ENCODE measurements at regions not wholly inside any gene's neighbourhood (a gene's known extent, or its start where the extent isn't known, plus 50 kb on each side); places are given as distances from the start of the nearest gene placed in this dataset.

DNA sequence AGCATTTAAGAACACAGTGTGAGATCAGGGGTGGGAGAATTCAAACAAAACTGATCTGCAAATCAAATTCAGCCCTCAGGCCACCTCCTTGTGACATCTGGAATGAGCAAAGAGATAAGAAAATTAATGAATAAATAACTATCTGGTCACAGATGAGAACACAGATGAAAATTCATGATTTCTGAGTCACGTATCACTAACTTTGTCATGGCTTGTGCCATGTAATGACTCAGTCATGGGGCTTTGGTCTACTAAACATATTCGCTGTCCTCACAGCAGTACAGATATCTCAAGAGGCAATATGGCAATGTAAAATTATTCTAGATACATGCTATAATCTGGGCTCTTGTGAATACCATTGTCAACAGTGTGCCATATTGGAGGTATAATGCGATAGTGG is 274.4 kb downstream of the MAN2A1 start:
- 0 out of 2 replicates have a peak overlapping the region, but pooled peaks have one; percentile 87 for H2AFZ ChIP-seq (ENCODE audit: low read length)
- FAIRE-seq: no peak
- no peak for TF ChIP-seq HDAC2 (IDR thresholded peaks at IDR 0.05; ENCODE audit: borderline replicate concordance in 1 of 2, low read depth in 2 of 2, low read length in 2 of 2)
- TF ChIP-seq, protein P1, sequence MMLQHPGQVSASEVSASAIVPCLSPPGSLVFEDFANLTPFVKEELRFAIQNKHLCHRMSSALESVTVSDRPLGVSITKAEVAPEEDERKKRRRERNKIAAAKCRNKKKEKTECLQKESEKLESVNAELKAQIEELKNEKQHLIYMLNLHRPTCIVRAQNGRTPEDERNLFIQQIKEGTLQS (IDR thresholded peaks at IDR 0.05; ENCODE audit: insufficient read depth, low read depth, low read length): no peak
- TF ChIP-seq CHD1 (IDR thresholded peaks at IDR 0.05; ENCODE audit: low read depth, low read length): no peak
- TF ChIP-seq GABPA (IDR thresholded peaks at IDR 0.05; ENCODE audit: borderline replicate concordance, insufficient read depth, low read length): no peak
- no peak for TF ChIP-seq KDM4A (IDR thresholded peaks at IDR 0.05; ENCODE audit: low read depth, low read length, severe bottlenecking)
- no peak for TF ChIP-seq KDM5A (IDR thresholded peaks at IDR 0.05; ENCODE audit: low read length)
- TF ChIP-seq, protein P2, sequence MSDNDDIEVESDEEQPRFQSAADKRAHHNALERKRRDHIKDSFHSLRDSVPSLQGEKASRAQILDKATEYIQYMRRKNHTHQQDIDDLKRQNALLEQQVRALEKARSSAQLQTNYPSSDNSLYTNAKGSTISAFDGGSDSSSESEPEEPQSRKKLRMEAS (IDR thresholded peaks at IDR 0.05): no peak
- TF ChIP-seq CTCF (IDR thresholded peaks at IDR 0.05; ENCODE audit: control extremely low read depth in 1 of 3, insufficient read depth in 1 of 3, low read depth in 1 of 3, low read length in 3 of 3): no peak
- TF ChIP-seq, protein P3, sequence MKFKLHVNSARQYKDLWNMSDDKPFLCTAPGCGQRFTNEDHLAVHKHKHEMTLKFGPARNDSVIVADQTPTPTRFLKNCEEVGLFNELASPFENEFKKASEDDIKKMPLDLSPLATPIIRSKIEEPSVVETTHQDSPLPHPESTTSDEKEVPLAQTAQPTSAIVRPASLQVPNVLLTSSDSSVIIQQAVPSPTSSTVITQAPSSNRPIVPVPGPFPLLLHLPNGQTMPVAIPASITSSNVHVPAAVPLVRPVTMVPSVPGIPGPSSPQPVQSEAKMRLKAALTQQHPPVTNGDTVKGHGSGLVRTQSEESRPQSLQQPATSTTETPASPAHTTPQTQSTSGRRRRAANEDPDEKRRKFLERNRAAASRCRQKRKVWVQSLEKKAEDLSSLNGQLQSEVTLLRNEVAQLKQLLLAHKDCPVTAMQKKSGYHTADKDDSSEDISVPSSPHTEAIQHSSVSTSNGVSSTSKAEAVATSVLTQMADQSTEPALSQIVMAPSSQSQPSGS (IDR thresholded peaks at IDR 0.05; ENCODE audit: low read length): no peak

More for the DNA sequence above, 274.4 kb downstream of the MAN2A1 start:
- Histone ChIP-seq H4K91ac (replicated peaks; ENCODE audit: insufficient read length, low read length) (no peak overlapping the region), H3K36me3 (ENCODE audit: control insufficient read depth in 2 of 4, insufficient read depth in 4 of 4, low read length in 3 of 4) (no peaks in the 10 kb centered on the region), H3K4me3 (ENCODE audit: extremely low read depth in 1 of 4, insufficient read depth in 2 of 4, low read depth in 3 of 4, low read length in 4 of 4) (no peak overlapping the region), H3K23me2 (ENCODE audit: low read depth, low read length) (no peaks in the 10 kb centered on the region), H4K8ac (ENCODE audit: extremely low read depth, insufficient read depth, low read length) (no peak overlapping the region), H2BK12ac (ENCODE audit: low read depth, low read length) (no peak overlapping the region), H3K79me1 (ENCODE audit: low read depth, low read length) (no peaks in the 10 kb centered on the region), H2AK5ac (ENCODE audit: low read depth, low read length) (no peak overlapping the region), H3K23ac (ENCODE audit: insufficient read length) (no peak overlapping the region), H3K27ac (ENCODE audit: low read depth, low read length) (no peak overlapping the region), H3K9me3 (ENCODE audit: insufficient read depth in 2 of 2, low read depth in 1 of 2, low read length in 1 of 2) (no peaks in the 10 kb centered on the region), H4K20me1 (replicated peaks in 1 of 2; ENCODE audit: control insufficient read depth in 1 of 2, insufficient read depth in 2 of 2, low read length in 2 of 2) (no peaks in the 10 kb centered on the region), H3K4ac (replicated peaks; ENCODE audit: insufficient read length, low read depth, low read length) (no peak overlapping the region), H2BK20ac (ENCODE audit: low read length) (no peak overlapping the region), H3K79me2 (ENCODE audit: control insufficient read depth in 1 of 2, insufficient read depth in 2 of 2, low read length in 2 of 2) (no peaks in the 10 kb centered on the region), H4K5ac (ENCODE audit: insufficient read length, low read depth, low read length) (no peak overlapping the region), H2BK15ac (ENCODE audit: low read length) (no peak overlapping the region), H3K9ac (replicated peaks in 1 of 4; ENCODE audit: extremely low read depth in 1 of 4, low read depth in 3 of 4, low read length in 3 of 4) (no peak overlapping the region), H3K18ac (ENCODE audit: extremely low read depth, low read length) (no peak overlapping the region), H3K56ac (replicated peaks; ENCODE audit: insufficient read length, low read depth, low read length) (no peak overlapping the region), H3K27me3 (replicated peaks in 1 of 4; ENCODE audit: control insufficient read depth in 3 of 4, extremely low read depth in 1 of 4, insufficient read depth in 3 of 4, low read length in 3 of 4) (no peaks in the 10 kb centered on the region), H3K4me1 (replicated peaks in 1 of 4; ENCODE audit: control insufficient read depth in 3 of 4, insufficient read depth in 4 of 4, low read length in 3 of 4) (no peaks in the 10 kb centered on the region), H3K14ac (ENCODE audit: insufficient read length) (no peak overlapping the region), H2BK120ac (replicated peaks; ENCODE audit: low read depth, low read length) (no peak overlapping the region), H3K4me2 (ENCODE audit: insufficient read depth in 1 of 2, low read depth in 2 of 2, low read length in 2 of 2) (no peak overlapping the region), H2BK5ac (ENCODE audit: low read depth, low read length) (no peak overlapping the region)
- WGBS, 2 experiments (ENCODE audit: extremely low coverage in 1 of 2, insufficient coverage in 1 of 2, insufficient read length in 1 of 2, insufficient replicate concordance in 2 of 2, low coverage in 1 of 2, low lambda C conversion rate in 2 of 2, missing lambda C conversion rate in 1 of 2): 94% methylated on average over 3 of the region's 3 CpGs; no CpG with 5 or more reads in 1 of the 2 experiments
- ChIA-PET POLR2A (ENCODE audit: partially characterized antibody) (no interaction called here), CTCF (ENCODE audit: partially characterized antibody) (no interaction called here)
- no peak for DNase-seq (ENCODE audit: low read depth in 1 of 2, low spot score in 2 of 2)
